CD4-positive, alpha-beta T cell treated with Interleukin-2 at 100 ng/mL for 4 hours (primary cell): ENCODE measurements at regions not wholly inside any gene's neighbourhood (a gene's known extent, or its start where the extent isn't known, plus 50 kb on each side); places are given as distances from the start of the nearest gene placed in this dataset.

ENCODE experiments used
- DNase-seq: peaks from one replicate; pipeline ENCODE4 v3.0.0-alpha.2; 2020; ENCODE audit warnings: low spot score

GRCh38 chr2:8256905-8257304 lies 425.0 kb upstream of the ID2 start:
- no peak for DNase-seq

GRCh38 chr2:8257502-8257901 lies 424.4 kb upstream of the ID2 start:
- DNase-seq, result no peak

DNA sequence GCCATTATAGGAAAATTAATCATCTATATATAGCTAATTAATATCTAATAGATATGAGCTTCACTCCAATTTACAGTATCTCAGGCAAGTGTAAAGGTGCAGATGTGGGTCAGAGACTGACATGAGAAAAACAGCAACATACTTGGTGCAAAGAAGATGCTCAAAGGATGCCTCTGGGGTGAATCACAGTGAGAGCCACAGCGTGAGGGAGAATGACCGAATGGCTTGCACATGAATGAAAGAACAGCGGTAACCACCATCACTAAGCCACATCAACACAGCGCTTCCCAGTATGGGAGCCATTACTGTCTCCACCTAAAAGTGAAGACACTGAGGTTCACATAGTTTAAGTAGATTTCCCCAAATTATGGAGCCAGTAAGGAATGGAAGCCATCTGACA lies 423.4 kb upstream of the ID2 start:
- DNase-seq, result no peak

- no peak for DNase-seq
These were observed 422.6 kb upstream of the ID2 start for GRCh38 chr2:8259106-8259840.

GRCh38 chr2:8259841-8260178 lies 422.0 kb upstream of the ID2 start:
- no peak for DNase-seq

DNA sequence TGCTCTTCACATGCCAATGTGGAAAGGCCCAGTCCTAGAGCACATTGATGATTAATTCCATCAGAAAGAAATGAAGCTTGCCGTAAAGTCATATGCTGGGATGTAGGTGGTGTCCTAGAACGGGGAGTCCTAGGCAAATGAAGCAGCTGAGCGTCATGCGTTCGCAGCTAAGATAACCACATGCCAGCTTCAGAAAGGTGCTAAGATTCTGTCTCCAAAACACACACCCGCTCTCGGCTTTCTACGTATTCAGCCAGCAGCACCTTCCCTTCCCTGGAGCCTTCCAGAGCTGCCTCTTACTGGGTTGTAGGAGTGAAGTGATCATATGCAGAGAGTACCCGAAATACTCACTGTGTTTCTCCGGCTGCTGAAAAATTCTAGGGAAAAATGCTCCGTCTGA lies 421.6 kb upstream of the ID2 start:
- no peak for DNase-seq

DNA sequence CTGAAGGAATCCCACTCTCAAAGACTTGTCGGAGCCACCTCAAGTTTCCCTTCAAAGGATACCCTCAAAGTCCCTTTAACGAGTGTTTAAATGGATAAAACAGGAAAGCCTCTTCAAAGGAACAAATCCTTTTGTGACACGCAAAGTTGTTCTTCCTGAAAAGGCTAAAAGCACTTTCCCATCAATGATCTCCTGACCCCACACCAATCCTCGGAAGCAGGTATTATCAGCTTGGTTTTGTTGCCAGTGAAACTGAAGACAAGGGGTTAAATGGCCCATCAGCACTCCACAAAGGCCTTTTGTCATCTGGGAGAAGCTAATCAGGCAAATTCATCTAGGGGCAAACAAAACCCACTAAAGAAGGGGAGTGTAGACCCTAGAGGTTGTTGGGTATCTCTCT lies 418.0 kb upstream of the ID2 start:
- no peak for DNase-seq

DNA sequence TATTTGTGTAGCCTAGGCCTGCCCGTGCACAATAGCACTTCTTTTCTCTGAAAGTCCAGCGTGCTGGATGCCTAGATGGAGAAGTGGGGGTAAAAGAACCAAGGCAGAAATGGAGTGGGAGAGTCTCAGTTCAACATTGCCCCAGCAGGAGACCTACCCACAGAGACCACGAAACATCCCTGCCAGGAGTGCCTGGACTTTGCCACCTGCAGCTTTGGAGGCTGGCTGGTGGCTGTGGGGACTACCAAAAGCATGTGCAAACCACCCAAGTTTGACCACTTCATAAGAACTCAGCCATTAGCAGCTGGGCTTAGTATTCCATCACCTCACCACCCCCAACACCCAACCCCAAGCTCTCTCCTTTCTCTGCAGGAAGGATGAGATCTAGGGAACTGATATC lies 416.9 kb upstream of the ID2 start:
- DNase-seq, result no peak

DNA sequence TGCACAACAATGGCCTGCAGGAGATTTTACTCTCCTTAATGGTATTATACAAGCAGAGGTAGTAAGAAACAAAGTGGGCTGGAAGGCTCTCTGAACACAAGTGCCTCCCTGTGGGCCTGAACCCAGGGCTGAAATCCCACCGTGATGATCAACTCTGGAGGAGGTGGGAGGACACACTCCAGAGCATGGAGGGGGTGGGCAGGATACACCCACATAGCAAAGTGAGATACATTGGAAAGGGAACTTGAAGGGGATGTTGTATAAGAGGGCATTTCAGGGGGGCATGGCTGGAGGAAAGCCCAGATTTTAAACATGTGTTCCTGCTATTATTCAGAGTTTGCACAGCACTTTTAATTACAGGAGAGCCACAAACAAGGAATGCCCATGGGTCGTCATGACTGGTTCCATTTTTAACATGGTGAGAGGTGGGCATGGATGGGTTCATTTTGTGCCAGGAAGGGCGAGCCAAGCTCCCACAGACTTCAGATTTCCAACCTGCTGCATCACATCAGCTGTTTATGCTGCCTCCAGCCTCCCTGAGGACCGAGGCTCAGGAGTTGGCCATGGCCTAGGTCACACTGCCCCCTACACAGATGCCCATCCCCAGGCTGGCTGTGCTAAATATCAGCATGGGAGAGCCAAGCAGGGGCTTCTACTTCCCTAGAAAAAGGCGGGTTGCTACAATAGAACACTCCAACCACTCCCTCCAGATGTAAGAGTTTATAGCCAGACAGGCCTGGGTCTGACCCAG lies 416.2 kb upstream of the ID2 start:
- DNase-seq, result no peak

DNA sequence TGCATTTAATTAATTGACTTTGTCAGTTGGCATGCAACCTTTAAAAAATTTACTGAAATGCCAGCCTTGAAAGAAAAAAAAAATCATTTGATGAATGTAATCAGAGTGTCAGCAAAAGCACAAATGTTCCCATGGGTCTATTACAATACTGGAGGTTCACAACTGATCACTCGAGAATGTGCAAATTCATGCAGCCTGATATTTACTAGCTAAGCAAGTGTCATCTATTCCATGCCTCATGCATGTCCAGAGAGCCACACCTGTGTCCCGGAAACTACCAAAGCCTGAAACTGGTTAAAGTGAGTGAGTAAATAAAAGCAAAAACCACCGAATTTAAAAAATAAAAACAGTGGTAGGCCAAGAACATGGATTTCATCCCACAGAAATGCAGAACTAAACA lies 415.3 kb upstream of the ID2 start:
- DNase-seq, result no peak

- no peak for DNase-seq
These were observed 414.8 kb upstream of the ID2 start for GRCh38 chr2:8267048-8267447.

- DNase-seq, result no peak
These were observed 414.1 kb upstream of the ID2 start for GRCh38 chr2:8267721-8268120.

- DNase-seq, result no peak
These were observed 413.6 kb upstream of the ID2 start for GRCh38 chr2:8268172-8268783.

DNA sequence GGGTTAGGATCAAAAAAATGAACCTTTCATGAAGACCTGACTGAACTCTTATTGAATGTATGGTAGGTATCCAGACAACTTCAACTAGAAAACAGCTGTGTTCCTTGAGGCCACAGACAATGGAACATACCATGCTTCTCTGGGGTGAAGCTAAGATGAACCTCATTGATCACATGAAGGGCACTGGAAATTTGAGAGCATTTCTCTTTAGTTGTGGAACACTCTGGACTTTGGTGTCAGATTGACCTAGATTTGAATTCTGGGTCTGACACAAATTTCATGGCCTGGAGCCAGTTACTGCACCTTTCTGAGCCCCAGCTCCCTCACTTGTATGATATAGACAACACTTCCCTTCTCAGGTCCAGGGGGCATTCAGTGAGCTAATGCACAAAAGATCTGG lies 411.2 kb upstream of the ID2 start:
- no peak for DNase-seq

DNA sequence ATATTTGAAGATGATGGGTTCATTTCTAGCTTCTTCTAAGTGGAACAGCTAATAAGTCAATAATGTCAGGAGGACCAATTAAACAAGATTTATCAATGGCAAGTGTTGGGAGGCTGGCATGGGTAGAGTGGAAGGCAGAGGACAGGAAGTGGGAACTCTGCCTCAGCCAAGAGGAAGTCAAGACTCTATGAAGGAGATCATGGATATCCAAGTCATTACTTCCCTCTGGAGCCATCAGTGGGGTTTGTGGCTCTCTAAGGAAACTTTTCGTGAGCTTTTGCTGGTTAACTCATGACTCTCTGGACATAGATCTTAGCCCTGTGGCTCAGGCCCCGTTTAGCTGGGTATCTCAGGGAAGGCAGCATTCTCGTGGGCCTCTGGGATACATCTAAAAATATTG lies 410.4 kb upstream of the ID2 start:
- no peak for DNase-seq

GRCh38 chr2:8276026-8276425 lies 405.8 kb upstream of the ID2 start:
- DNase-seq, result no peak

- DNase-seq, result no peak
These were observed 403.8 kb upstream of the ID2 start for GRCh38 chr2:8277921-8278571.

DNA sequence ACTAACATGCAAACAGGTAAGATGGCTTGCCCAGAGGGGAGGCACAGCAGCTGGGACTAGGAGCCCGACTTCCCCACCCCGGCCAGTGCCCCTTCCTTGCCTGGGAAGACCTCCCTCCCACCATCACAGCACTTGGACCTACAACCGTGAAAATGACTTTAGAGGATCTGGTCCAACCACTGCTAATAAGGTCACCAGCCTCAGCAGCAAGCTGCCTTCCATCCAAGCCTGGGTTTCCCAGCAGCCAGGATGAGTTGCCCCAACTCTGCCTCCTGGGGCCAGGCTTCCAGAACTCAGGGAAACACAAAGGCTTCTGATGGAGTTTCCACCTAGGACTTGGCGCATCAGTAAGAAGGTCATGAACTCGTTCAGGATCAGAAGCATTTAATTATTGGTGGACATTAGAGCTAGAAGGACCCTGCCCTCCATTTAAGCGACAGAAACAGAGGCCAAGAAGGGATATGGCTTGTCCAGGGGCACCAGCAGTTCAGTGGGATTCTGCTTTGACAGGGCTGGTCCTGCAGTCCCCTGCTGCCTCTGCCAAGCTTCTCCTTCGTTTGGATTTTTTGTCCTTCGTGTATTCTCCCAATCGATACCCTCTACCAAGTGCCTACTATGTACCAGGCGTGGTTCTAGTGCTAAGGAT lies 403.0 kb upstream of the ID2 start:
- no peak for DNase-seq

- DNase-seq, result no peak
These were observed 402.4 kb upstream of the ID2 start for GRCh38 chr2:8279506-8279905.

DNA sequence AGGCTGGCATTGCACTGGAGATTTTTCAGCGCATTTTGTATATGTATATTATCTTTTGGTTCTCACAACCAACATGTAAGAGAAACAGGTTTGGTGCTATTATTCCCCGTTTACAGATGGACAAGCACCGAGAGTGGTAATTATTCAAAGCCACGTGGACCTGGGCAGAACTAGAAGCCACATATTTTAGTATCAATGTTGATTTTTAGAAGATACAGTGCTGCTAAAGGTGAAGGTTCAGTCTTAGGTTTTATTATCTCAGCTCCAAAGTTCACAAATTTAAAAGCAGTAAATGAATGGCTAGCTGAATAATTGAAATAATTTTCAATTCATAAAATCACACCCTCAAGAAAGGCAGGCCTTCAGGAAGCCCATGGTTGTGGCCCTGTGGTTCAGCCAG lies 400.6 kb upstream of the ID2 start:
- DNase-seq, result no peak

DNA sequence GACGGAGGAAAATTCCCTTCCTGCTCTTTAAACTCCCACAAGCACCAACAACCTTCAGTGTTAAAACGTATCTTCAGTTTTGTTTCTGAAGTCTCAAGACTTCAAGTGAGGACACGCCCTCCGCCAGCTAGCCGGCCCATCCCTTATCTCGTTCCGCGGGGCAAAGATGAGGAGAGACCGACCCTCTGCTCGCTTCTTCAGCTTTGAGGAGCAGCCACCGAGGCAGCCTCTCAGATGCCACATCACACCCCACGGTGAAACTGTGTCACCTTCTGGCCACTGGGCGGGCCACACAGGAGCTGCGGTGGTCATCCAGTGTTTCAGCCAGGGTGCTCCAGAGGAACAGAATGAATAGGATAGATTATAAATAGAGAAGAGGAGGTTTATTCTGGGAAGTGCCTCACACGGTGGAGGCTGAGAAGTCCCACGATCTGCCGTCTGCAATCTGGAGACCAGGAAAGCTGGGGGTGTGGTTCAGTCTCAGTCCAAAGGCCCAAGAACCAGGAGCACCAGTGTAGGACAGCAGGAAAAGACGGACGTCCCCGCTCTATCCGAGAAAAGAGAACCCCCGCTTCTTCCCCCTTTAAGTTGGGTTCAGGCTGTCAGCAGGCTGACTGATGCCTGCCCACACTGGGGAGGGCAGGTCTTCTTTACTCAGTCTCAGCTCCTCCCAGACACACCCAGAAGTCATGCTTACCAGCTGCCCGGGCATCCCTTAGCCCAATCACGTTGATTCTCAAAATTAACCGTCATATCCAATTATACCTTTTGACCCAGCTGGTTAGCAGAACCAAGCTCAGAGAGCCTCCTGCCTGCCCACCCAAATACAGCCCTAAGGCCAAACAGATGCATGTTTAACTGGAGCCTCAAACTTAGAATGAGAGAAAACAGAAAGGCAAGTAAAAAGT lies 399.7 kb upstream of the ID2 start:
- DNase-seq, result peak; percentile 39

GRCh38 chr2:8282858-8283252 lies 399.0 kb upstream of the ID2 start:
- no peak for DNase-seq
